Stimulated activated naive CD8-positive, alpha-beta T cell treated with anti-CD3 and anti-CD28 coated beads, Interleukin-15, Interleukin-2, amounts not matched to agents 100 ng/mL and 50 ng/mL, for 24 hours (primary cell): ENCODE measurements at regions not wholly inside any gene's neighbourhood (a gene's known extent, or its start where the extent isn't known, plus 50 kb on each side); places are given as distances from the start of the nearest gene placed in this dataset.

ENCODE experiments used
- H3K27ac Mint-ChIP-seq: one replicate; pipeline ENCODE4 v1.8.0; 2021; ENCODE audit warnings: mild to moderate bottlenecking, mixed read lengths
- H3K27me3 Mint-ChIP-seq: one replicate; pipeline ENCODE4 v1.8.0; 2021; ENCODE audit warnings: mixed read lengths
- H3K36me3 Mint-ChIP-seq: one replicate; pipeline ENCODE4 v1.8.0; 2021; ENCODE audit warnings: low read depth, mixed read lengths
- H3K4me1 Mint-ChIP-seq: one replicate; pipeline ENCODE4 v1.8.0; 2021; ENCODE audit warnings: low read depth, mixed read lengths
- H3K4me3 Mint-ChIP-seq: one replicate; pipeline ENCODE4 v1.8.0; 2021; ENCODE audit warnings: mild to moderate bottlenecking, mixed read lengths
- H3K9me3 Mint-ChIP-seq: one replicate; pipeline ENCODE4 v1.8.0; 2021; ENCODE audit warnings: mixed read lengths

- no peaks in the 10 kb centered on the region for H3K4me1 Mint-ChIP-seq
- peaks cover 41% of the 10 kb centered on the region for H3K27me3 Mint-ChIP-seq
Observed at GRCh38 chr19:31071136-31071855, 277.9 kb downstream of the TSHZ3 start.

GRCh38 chr19:31070146-31071065 lies 278.8 kb downstream of the TSHZ3 start:
- H3K27me3 Mint-ChIP-seq: peaks cover 36% of the 10 kb centered on the region
- H3K36me3 Mint-ChIP-seq: no peaks in the 10 kb centered on the region
- no peak overlapping the region for H3K27ac Mint-ChIP-seq
- no peak overlapping the region for H3K4me3 Mint-ChIP-seq
- H3K9me3 Mint-ChIP-seq: no peaks in the 10 kb centered on the region
- no peaks in the 10 kb centered on the region for H3K4me1 Mint-ChIP-seq

More at GRCh38 chr19:31071136-31071855, 277.9 kb downstream of the TSHZ3 start:
- Mint-ChIP-seq H3K36me3 (no peaks in the 10 kb centered on the region), H3K27ac (no peak overlapping the region), H3K4me3 (no peak overlapping the region), H3K9me3 (no peaks in the 10 kb centered on the region)

GRCh38 chr19:31068268-31068667 lies 281.0 kb downstream of the TSHZ3 start:
- Mint-ChIP-seq H3K27me3 (peaks cover 20% of the 10 kb centered on the region), H3K36me3 (no peaks in the 10 kb centered on the region), H3K4me3 (no peak overlapping the region), H3K4me1 (no peaks in the 10 kb centered on the region), H3K9me3 (peaks cover 4% of the 10 kb centered on the region), H3K27ac (no peak overlapping the region)

- H3K4me1 Mint-ChIP-seq: no peaks in the 10 kb centered on the region
- no peaks in the 10 kb centered on the region for H3K36me3 Mint-ChIP-seq
Observed at GRCh38 chr19:31066385-31066784, 282.9 kb downstream of the TSHZ3 start.

GRCh38 chr19:31064491-31064890 lies 284.7 kb downstream of the TSHZ3 start:
- peaks cover 21% of the 10 kb centered on the region for H3K9me3 Mint-ChIP-seq
- peaks cover under 1% of the 10 kb centered on the region for H3K27me3 Mint-ChIP-seq
- no peak overlapping the region for H3K4me3 Mint-ChIP-seq
- no peaks in the 10 kb centered on the region for H3K4me1 Mint-ChIP-seq
- H3K27ac Mint-ChIP-seq: no peak overlapping the region
- no peaks in the 10 kb centered on the region for H3K36me3 Mint-ChIP-seq

More at GRCh38 chr19:31066385-31066784, 282.9 kb downstream of the TSHZ3 start:
- H3K4me3 Mint-ChIP-seq: no peak overlapping the region
- no peak overlapping the region for H3K27ac Mint-ChIP-seq
- peaks cover 7% of the 10 kb centered on the region for H3K9me3 Mint-ChIP-seq
- peaks cover 12% of the 10 kb centered on the region for H3K27me3 Mint-ChIP-seq

GRCh38 chr19:31058676-31059340 lies 290.4 kb downstream of the TSHZ3 start:
- Mint-ChIP-seq H3K36me3 (no peaks in the 10 kb centered on the region), H3K4me1 (no peaks in the 10 kb centered on the region), H3K9me3 (peaks cover 26% of the 10 kb centered on the region), H3K27ac (no peak overlapping the region), H3K27me3 (peaks cover 9% of the 10 kb centered on the region), H3K4me3 (no peak overlapping the region)

- Mint-ChIP-seq H3K4me1 (no peaks in the 10 kb centered on the region), H3K4me3 (no peak overlapping the region), H3K27me3 (peaks cover 9% of the 10 kb centered on the region), H3K27ac (no peak overlapping the region), H3K9me3 (peaks cover 19% of the 10 kb centered on the region), H3K36me3 (no peaks in the 10 kb centered on the region)
Observed at GRCh38 chr19:31057476-31057875, 291.8 kb downstream of the TSHZ3 start.

GRCh38 chr19:31055454-31055853 lies 293.8 kb downstream of the TSHZ3 start:
- H3K27me3 Mint-ChIP-seq: peaks cover 9% of the 10 kb centered on the region
- no peaks in the 10 kb centered on the region for H3K36me3 Mint-ChIP-seq
- H3K4me3 Mint-ChIP-seq: no peak overlapping the region
- H3K27ac Mint-ChIP-seq: no peak overlapping the region
- H3K9me3 Mint-ChIP-seq: peaks cover 10% of the 10 kb centered on the region
- H3K4me1 Mint-ChIP-seq: no peaks in the 10 kb centered on the region

GRCh38 chr19:31054430-31054829 lies 294.8 kb downstream of the TSHZ3 start:
- Mint-ChIP-seq H3K36me3 (no peaks in the 10 kb centered on the region), H3K27ac (no peak overlapping the region), H3K4me3 (no peak overlapping the region), H3K4me1 (no peaks in the 10 kb centered on the region), H3K27me3 (peaks cover 10% of the 10 kb centered on the region), H3K9me3 (peaks cover 4% of the 10 kb centered on the region)

- Mint-ChIP-seq H3K9me3 (no peaks in the 10 kb centered on the region), H3K27ac (no peak overlapping the region), H3K36me3 (no peaks in the 10 kb centered on the region), H3K4me3 (no peak overlapping the region), H3K4me1 (no peaks in the 10 kb centered on the region), H3K27me3 (peaks cover 9% of the 10 kb centered on the region)
Observed at GRCh38 chr19:31049431-31049830, 299.8 kb downstream of the TSHZ3 start.

GRCh38 chr19:31046024-31046423 lies 303.2 kb downstream of the TSHZ3 start:
- Mint-ChIP-seq H3K4me1 (no peaks in the 10 kb centered on the region), H3K27me3 (peaks cover 5% of the 10 kb centered on the region), H3K36me3 (no peaks in the 10 kb centered on the region), H3K4me3 (no peak overlapping the region), H3K9me3 (no peaks in the 10 kb centered on the region), H3K27ac (no peak overlapping the region)

GRCh38 chr19:31041461-31041860 lies 307.8 kb downstream of the TSHZ3 start:
- Mint-ChIP-seq H3K4me3 (no peak overlapping the region), H3K9me3 (no peaks in the 10 kb centered on the region), H3K4me1 (no peaks in the 10 kb centered on the region), H3K27ac (no peak overlapping the region), H3K27me3 (peaks cover 14% of the 10 kb centered on the region), H3K36me3 (no peaks in the 10 kb centered on the region)

- peaks cover 18% of the 10 kb centered on the region for H3K27me3 Mint-ChIP-seq
- H3K4me1 Mint-ChIP-seq: no peaks in the 10 kb centered on the region
- peaks cover 6% of the 10 kb centered on the region for H3K9me3 Mint-ChIP-seq
- H3K27ac Mint-ChIP-seq: no peak overlapping the region
- H3K36me3 Mint-ChIP-seq: no peaks in the 10 kb centered on the region
- H3K4me3 Mint-ChIP-seq: no peak overlapping the region
Observed at GRCh38 chr19:31039151-31039550, 310.1 kb downstream of the TSHZ3 start.

GRCh38 chr19:31037286-31037980 lies 311.8 kb downstream of the TSHZ3 start:
- Mint-ChIP-seq H3K4me1 (no peaks in the 10 kb centered on the region), H3K27ac (no peak overlapping the region), H3K9me3 (peaks cover 6% of the 10 kb centered on the region), H3K27me3 (peaks cover 18% of the 10 kb centered on the region), H3K4me3 (no peak overlapping the region), H3K36me3 (no peaks in the 10 kb centered on the region)
